Common myeloid progenitor, CD34-positive (primary cell): ENCODE measurements at regions not wholly inside any gene's neighbourhood (a gene's known extent, or its start where the extent isn't known, plus 50 kb on each side); places are given as distances from the start of the nearest gene placed in this dataset.

ENCODE experiments used
- CTCF ChIA-PET: fragments of 350-600 bp; sonication (Branson Sonifier 250); formaldehyde crosslinking; loops from one replicate; lab custom pipeline; 2021; ENCODE audit warnings: antibody characterized with exemption; lab: Charles Lee
- POLR2A ChIA-PET: fragments of 350-600 bp; sonication (Branson Sonifier 250); formaldehyde crosslinking; loops from one replicate; lab custom pipeline; 2021; ENCODE audit warnings: antibody characterized with exemption; lab: Charles Lee
- DNase-seq, 3 donors: peaks; one replicate each; pipeline versions ENCODE4 v3.0.0 to v3.0.0-alpha.2; 2013
- H3K27ac ChIP-seq, 2 experiments: 1 replicate in 1 of 2; 2 replicates in 1 of 2; pipeline ENCODE4 v1.7.0; 2013; ENCODE audit warnings: inconsistent platforms in 2 of 2, low read length in 2 of 2, mild to moderate bottlenecking in 2 of 2, low read depth in 1 of 2, moderate library complexity in 1 of 2; ENCODE audit not compliant: severe bottlenecking in 2 of 2, insufficient read depth in 1 of 2, poor library complexity in 1 of 2
- H3K27me3 ChIP-seq, 5 experiments: replicated peaks in 2 of 5; 1 replicate in 3 of 5; 2 replicates in 2 of 5; pipeline versions ENCODE4 v1.6.1 to v1.7.0; 2013; ENCODE audit warnings: low read length in 4 of 5, mild to moderate bottlenecking in 2 of 5, moderate library complexity in 2 of 5, inconsistent platforms in 1 of 5; ENCODE audit not compliant: insufficient read depth in 5 of 5, control insufficient read depth in 4 of 5
- H3K36me3 ChIP-seq, 4 experiments: 1 replicate in 2 of 4; 2 replicates in 2 of 4; pipeline versions ENCODE4 v1.6.1 to v1.7.0; 2013; ENCODE audit warnings: low read length in 3 of 4, control low read depth in 1 of 4, mild to moderate bottlenecking in 1 of 4; ENCODE audit not compliant: control insufficient read depth in 4 of 4, insufficient read depth in 4 of 4
- H3K4me1 ChIP-seq, 4 experiments: 1 replicate in 3 of 4; 2 replicates in 1 of 4; pipeline versions ENCODE4 v1.6.1 to v1.7.1; 2013; ENCODE audit warnings: low read length in 3 of 4, mild to moderate bottlenecking in 3 of 4, control low read depth in 1 of 4, inconsistent platforms in 1 of 4, moderate library complexity in 1 of 4; ENCODE audit not compliant: control insufficient read depth in 4 of 4, insufficient read depth in 4 of 4; ENCODE audit errors: control extremely low read depth in 1 of 4
- H3K4me3 ChIP-seq, 7 experiments: 1 replicate in 4 of 7; 2 replicates in 3 of 7; pipeline versions ENCODE4 v1.5.1 to v1.7.0; 2013; ENCODE audit warnings: mild to moderate bottlenecking in 7 of 7, low read length in 6 of 7, moderate library complexity in 6 of 7, inconsistent platforms in 2 of 7, low read depth in 2 of 7, control low read depth in 1 of 7; ENCODE audit not compliant: insufficient read depth in 4 of 7, control insufficient read depth in 1 of 7; ENCODE audit errors: extremely low read depth in 1 of 7
- H3K9me3 ChIP-seq, 5 experiments: 1 replicate in 4 of 5; 2 replicates in 1 of 5; pipeline versions ENCODE4 v1.6.1 to v1.7.1; 2013; ENCODE audit warnings: low read length in 4 of 5, mild to moderate bottlenecking in 2 of 5, inconsistent platforms in 1 of 5, low read depth in 1 of 5, moderate library complexity in 1 of 5; ENCODE audit not compliant: control insufficient read depth in 4 of 5, insufficient read depth in 2 of 5; ENCODE audit errors: control extremely low read depth in 1 of 5
- WGBS: methylation state at CpG from one replicate; pipeline ENCODE4 v1.1.5; 2013; ENCODE audit not compliant: insufficient coverage; 5-methylcytosine and 5-hydroxymethylcytosine counted together

DNA sequence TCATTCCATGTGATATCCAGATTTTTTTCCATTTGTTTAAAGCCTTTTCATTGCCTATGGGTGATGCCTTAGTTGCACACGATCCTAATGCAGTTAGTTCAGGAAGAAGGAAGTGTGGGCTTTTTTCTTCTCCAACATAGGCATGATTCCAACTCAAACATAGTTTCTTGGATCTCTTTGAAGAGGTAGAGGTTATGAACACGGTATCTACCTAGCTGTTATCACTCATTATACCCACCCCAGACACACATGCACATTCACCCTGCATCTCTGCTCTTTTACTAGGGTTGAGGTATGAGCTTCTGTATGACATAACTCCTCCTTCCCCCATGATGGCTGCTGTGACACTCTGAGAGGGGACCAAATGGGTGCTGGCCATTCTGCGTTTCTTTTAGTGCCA is 122.1 kb upstream of the ZNF648 start:
- H3K36me3 ChIP-seq = no peaks in the 10 kb centered on the region
- H3K4me3 ChIP-seq = no peak overlapping the region
- no peaks in the 10 kb centered on the region for H3K9me3 ChIP-seq
- WGBS = 100% methylated on average over 1 of the region's 3 CpGs
- H3K4me1 ChIP-seq = no peaks in the 10 kb centered on the region
- POLR2A ChIA-PET = no interaction called here
- no peak for DNase-seq
- no peak overlapping the region for H3K27ac ChIP-seq
- no peaks in the 10 kb centered on the region for H3K27me3 ChIP-seq
- CTCF ChIA-PET = interaction anchor here (1.0 to 1.2 kb wide), 3 partner anchors 12 to 40 kb away, joined by 3 to 5 read pairs (median 3); no protein-coding TSS in a partner anchor

DNA sequence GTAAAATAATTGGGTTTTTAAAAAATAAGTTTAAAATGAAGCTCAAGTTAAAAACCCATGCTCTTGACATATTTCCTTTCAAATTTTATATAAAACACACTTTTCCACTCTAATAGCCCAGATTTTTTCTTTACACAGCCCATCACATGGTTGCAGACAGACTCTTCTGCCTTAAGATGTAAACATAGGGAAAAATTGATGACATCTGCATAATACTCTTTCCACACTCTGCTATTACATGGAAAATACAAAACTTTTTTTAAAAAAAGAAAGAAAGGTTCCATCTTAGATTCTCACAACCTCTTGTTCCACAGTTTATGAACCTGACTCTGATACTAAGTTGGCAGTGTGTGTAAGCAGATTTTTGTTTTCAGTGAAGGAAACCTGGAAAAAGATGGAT is 120.8 kb upstream of the ZNF648 start:
- Histone ChIP-seq H3K9me3 (no peaks in the 10 kb centered on the region), H3K4me3 (no peak overlapping the region), H3K27ac (no peak overlapping the region), H3K4me1 (no peaks in the 10 kb centered on the region), H3K27me3 (no peaks in the 10 kb centered on the region), H3K36me3 (no peaks in the 10 kb centered on the region)
- ChIA-PET CTCF (interaction anchor here (0.9 kb wide), 1 partner anchor 39 kb away, joined by 5 read pairs; no protein-coding TSS in a partner anchor), POLR2A (no interaction called here)
- DNase-seq = no peak

DNA sequence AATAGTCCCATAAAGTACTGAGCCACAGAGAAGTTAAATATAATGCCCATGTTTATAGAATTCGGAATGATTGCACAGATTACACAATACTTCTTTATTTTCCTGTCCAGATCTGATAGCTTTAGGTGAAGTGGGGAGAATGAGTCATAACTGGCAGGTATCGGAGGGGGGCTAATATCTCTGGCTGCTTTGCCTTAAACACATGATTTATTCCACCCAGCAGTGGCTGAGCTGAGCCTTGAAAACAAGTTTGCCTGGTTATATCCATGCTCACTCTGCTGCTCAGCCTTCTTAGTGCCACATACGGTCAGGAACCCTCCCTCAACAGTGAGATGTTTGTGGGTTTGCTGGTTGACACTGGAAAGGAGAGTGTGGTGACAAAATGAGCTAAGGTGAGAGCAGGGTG is 119.7 kb upstream of the ZNF648 start:
- no peaks in the 10 kb centered on the region for H3K4me1 ChIP-seq
- H3K4me3 ChIP-seq = no peak overlapping the region
- no peaks in the 10 kb centered on the region for H3K9me3 ChIP-seq
- no peaks in the 10 kb centered on the region for H3K36me3 ChIP-seq
- WGBS = 88% methylated on average over 1 of the region's 3 CpGs
- ChIA-PET CTCF (interaction anchor here (1.4 kb wide), 1 partner anchor 12 kb away, joined by 3 read pairs; no protein-coding TSS in a partner anchor), POLR2A (no interaction called here)
- no peaks in the 10 kb centered on the region for H3K27me3 ChIP-seq
- DNase-seq = no peak
- no peak overlapping the region for H3K27ac ChIP-seq

DNA sequence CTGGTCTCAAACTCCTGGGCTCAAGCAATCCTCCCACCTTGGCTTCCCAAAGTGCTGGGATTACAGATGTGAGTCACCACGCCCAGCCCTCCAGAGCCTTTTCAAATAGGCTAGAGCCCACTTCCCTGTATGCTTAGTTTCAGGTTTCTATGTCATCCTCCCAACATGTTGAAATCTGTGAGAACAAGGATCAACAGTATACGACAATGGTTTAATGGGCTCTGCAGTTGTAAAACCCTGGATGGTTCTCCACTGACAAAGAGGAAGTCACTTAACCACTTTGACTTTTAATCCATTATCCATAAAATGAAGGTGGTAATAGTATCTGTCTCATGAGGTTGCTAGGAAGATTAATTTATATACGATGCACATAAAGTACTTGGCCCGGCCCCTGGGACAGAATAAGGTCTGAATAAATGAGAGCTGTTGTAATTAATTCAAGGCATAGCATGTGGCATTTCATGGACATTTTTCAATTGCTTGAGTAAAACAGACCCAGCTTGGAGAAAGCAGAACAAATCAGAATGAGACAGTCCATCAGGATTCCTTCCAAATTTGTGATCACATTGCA is 113.9 kb upstream of the ZNF648 start:
- Histone ChIP-seq H3K4me1 (peaks cover 0 to 26% (median 3%) of the 10 kb centered on the region in 4 experiments), H3K9me3 (no peaks in the 10 kb centered on the region), H3K27ac (no peak overlapping the region), H3K4me3 (no peak overlapping the region), H3K36me3 (no peaks in the 10 kb centered on the region), H3K27me3 (no peaks in the 10 kb centered on the region)
- ChIA-PET CTCF (interaction anchor here (1.7 kb wide), 1 partner anchor 28 kb away, joined by 4 read pairs; no protein-coding TSS in a partner anchor), POLR2A (no interaction called here)
- WGBS = 85% methylated on average over 4 of the region's 4 CpGs
- peak in 2 of 3 donors; percentile 32 to 43 for DNase-seq

DNA sequence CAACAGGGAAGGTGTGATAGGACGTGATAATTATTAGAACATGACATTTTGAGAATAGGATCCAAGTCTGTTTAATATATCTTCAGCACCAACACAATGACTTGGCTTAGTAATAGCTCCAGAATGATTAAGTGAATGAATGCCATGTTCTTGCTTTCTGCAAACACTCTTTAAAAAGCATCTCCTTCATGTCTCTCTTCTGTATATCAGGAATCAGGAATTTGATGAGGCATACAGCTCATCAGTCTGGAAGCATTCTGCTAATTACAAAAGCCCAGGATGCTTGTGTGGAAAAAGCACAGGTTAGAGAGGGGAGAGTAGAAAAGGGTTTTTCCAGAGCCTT is 113.0 kb upstream of the ZNF648 start:
- WGBS = no CpG with 5 or more reads among the region's 1 CpG
- no peak overlapping the region for H3K27ac ChIP-seq
- POLR2A ChIA-PET = no interaction called here

DNA sequence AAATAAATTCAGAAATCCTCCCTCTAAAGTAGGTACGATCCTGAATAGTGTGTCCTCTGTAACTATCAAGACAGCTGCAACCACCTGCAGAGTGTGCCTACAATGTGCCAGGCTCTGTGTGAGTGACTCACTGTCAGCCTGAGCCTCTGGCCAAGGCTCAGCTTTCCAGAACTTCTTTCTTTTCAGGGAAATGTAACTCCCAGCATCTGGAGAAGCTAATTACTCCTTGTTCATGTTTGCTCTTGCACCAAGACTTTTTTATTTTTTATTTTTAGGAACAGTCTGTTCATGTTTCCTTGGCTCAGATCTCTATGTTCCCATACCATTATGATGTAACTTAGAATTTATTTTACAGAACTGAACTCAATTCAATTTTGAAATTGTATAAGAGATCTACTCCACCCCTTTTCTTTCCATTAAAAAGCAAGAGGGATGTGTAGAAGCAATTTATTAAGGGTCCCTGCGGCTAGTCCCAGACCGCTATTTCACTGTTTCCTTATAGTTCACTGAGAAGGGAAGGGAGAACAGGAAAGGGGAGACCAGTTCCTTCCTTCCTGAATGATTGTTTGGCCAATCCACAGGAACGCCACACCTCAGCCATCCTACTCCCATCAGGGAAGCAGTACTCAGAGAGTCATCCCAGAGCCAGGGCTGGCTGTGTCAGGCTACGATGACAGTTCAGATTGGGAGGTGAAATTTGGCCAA is 112.4 kb upstream of the ZNF648 start:
- no peak for DNase-seq
- Histone ChIP-seq H3K27ac (no peak overlapping the region), H3K4me3 (no peak overlapping the region), H3K9me3 (no peaks in the 10 kb centered on the region), H3K4me1 (peaks cover 0 to 40% (median 8%) of the 10 kb centered on the region in 4 experiments), H3K36me3 (no peaks in the 10 kb centered on the region), H3K27me3 (no peaks in the 10 kb centered on the region)
- CTCF ChIA-PET = interaction anchor here (1.5 kb wide), 1 partner anchor 31 kb away, joined by 4 read pairs; no protein-coding TSS in a partner anchor
- 100% methylated on average over 3 of the region's 5 CpGs for WGBS
- POLR2A ChIA-PET = no interaction called here

More for the DNA sequence above, 113.0 kb upstream of the ZNF648 start:
- Histone ChIP-seq H3K9me3 (no peaks in the 10 kb centered on the region), H3K36me3 (no peaks in the 10 kb centered on the region), H3K4me1 (peaks cover 0 to 35% (median 6%) of the 10 kb centered on the region in 4 experiments), H3K4me3 (no peak overlapping the region), H3K27me3 (no peaks in the 10 kb centered on the region)
- CTCF ChIA-PET = interaction anchor here (1.7 kb wide), 1 partner anchor 27 kb away, joined by 4 read pairs; no protein-coding TSS in a partner anchor
- no peak for DNase-seq

DNA sequence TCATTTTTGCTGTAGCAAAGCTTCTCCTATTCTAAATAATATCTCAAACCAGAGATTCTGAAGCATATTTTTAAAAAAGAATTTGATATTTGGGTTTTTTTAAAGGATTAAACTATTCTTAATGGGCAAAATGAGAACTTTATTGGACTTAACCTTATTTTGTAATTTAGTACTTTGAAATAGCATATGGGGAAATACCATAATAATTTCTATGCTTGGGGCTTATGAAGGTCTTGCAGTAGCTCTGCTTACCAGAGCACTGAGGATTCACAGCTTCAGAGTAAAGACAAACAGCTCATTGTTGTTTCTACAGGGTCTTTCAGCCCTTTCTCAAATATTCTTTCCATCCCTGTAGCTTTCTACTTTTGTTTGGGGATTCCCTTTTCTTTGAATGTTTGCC is 111.2 kb upstream of the ZNF648 start:
- ChIA-PET POLR2A (interaction anchor here (0.6 kb wide), 2 partner anchors 24 to 190 kb away, joined by 3 to 4 read pairs; no protein-coding TSS in a partner anchor), CTCF (interaction anchor here (0.9 to 1.5 kb wide), 2 partner anchors 29 to 224 kb away, joined by 3 to 4 read pairs; no protein-coding TSS in a partner anchor)
- H3K27ac ChIP-seq = no peak overlapping the region
- peaks cover 0 to 41% (median 8%) of the 10 kb centered on the region in 4 experiments for H3K4me1 ChIP-seq
- no peaks in the 10 kb centered on the region for H3K36me3 ChIP-seq
- no peak overlapping the region for H3K4me3 ChIP-seq
- H3K27me3 ChIP-seq = no peaks in the 10 kb centered on the region
- no peaks in the 10 kb centered on the region for H3K9me3 ChIP-seq
- DNase-seq = no peak
